GM18868 (cell line): ENCODE measurements at regions not wholly inside any gene's neighbourhood (a gene's known extent, or its start where the extent isn't known, plus 50 kb on each side); places are given as distances from the start of the nearest gene placed in this dataset.
"Not testable (repeated sequence)": the region's sequence is repeated elsewhere in the genome, so short reads cannot be mapped to it uniquely, and the experiment has no call there.

Experiments used
- ATAC-seq: cut with Tn5 transposase; IDR thresholded peaks from one replicate; pipeline ENCODE4 v1.9.1; 2021; ENCODE audit warnings: mild to moderate bottlenecking, moderate library complexity; ENCODE audit not compliant: unreplicated experiment

GRCh38 chr12:131249246-131250027, 295.7 kb downstream of the ADGRD1 start:
- no peak for ATAC-seq

- no peak for ATAC-seq
These were observed 296.6 kb downstream of the ADGRD1 start for GRCh38 chr12:131250028-131250950.

- ATAC-seq = no peak
These were observed 297.2 kb downstream of the ADGRD1 start for GRCh38 chr12:131250951-131251315.

- no peak for ATAC-seq
These were observed 297.8 kb downstream of the ADGRD1 start for GRCh38 chr12:131251336-131252101.

GRCh38 chr12:131253376-131254026, 299.8 kb downstream of the ADGRD1 start:
- ATAC-seq = no peak

- ATAC-seq = no peak
These were observed 300.7 kb downstream of the ADGRD1 start for GRCh38 chr12:131254374-131254773.

- no peak for ATAC-seq
These were observed 304.7 kb downstream of the ADGRD1 start for GRCh38 chr12:131258398-131258797.

GRCh38 chr12:131260251-131260905, 306.7 kb downstream of the ADGRD1 start:
- no peak for ATAC-seq

- no peak for ATAC-seq
These were observed 307.2 kb downstream of the ADGRD1 start for GRCh38 chr12:131260954-131261353.

GRCh38 chr12:131261906-131262305, 308.2 kb downstream of the ADGRD1 start:
- ATAC-seq = no peak

- ATAC-seq = no peak
These were observed 309.9 kb downstream of the ADGRD1 start for GRCh38 chr12:131263626-131264025.

GRCh38 chr12:131264635-131265034, 310.9 kb downstream of the ADGRD1 start:
- no peak for ATAC-seq

- ATAC-seq = no peak
These were observed 313.1 kb downstream of the ADGRD1 start for GRCh38 chr12:131266591-131267467.

GRCh38 chr12:131267576-131267975, 313.9 kb downstream of the ADGRD1 start:
- ATAC-seq = no peak

GRCh38 chr12:131268123-131268522, 314.4 kb downstream of the ADGRD1 start:
- ATAC-seq = not testable (repeated sequence)

- ATAC-seq = not testable (repeated sequence)
These were observed 314.9 kb downstream of the ADGRD1 start for GRCh38 chr12:131268571-131268970.

GRCh38 chr12:131269551-131269950, 315.8 kb downstream of the ADGRD1 start:
- no peak for ATAC-seq

- ATAC-seq = not testable (repeated sequence)
These were observed 316.3 kb downstream of the ADGRD1 start for GRCh38 chr12:131269977-131270376.

- ATAC-seq = no peak
These were observed 318.0 kb downstream of the ADGRD1 start for GRCh38 chr12:131271724-131272123.
